WTC11 (cell line): ENCODE measurements at regions not wholly inside any gene's neighbourhood (a gene's known extent, or its start where the extent isn't known, plus 50 kb on each side); places are given as distances from the start of the nearest gene placed in this dataset.

Experiments used
- ATAC-seq: fragments of 200-7000 bp; cut with Tn5 transposase; 2 replicates; pipeline ENCODE4 v1.10.0; 2021; ENCODE audit warnings: mild to moderate bottlenecking, moderate library complexity
- CTCF ChIA-PET: fragments of 300-600 bp; sonication (Branson Sonifier 250); formaldehyde crosslinking; loops from one replicate; lab custom pipeline; 2021; ENCODE audit warnings: antibody characterized with exemption; lab: Charles Lee
- POLR2A ChIA-PET: fragments of 350-600 bp; sonication (Branson Sonifier 250); formaldehyde crosslinking; loops from one replicate; lab custom pipeline; 2021; ENCODE audit warnings: antibody characterized with exemption; lab: Charles Lee
- DNase-seq: peaks from one replicate; pipeline ENCODE4 v3.0.0; 2021; ENCODE audit warnings: low spot score
- H3K27ac Mint-ChIP-seq: 2 replicates; pipeline ENCODE4 v1.8.0; 2021; ENCODE audit warnings: mixed read lengths
- H3K27me3 Mint-ChIP-seq: 2 replicates; pipeline ENCODE4 v1.8.0; 2021; ENCODE audit warnings: low read depth, mild to moderate bottlenecking, moderate library complexity, mixed read lengths
- H3K36me3 Mint-ChIP-seq: 2 replicates; pipeline ENCODE4 v1.8.0; 2021; ENCODE audit warnings: mixed read lengths
- H3K4me1 Mint-ChIP-seq: 2 replicates; pipeline ENCODE4 v1.8.0; 2022; ENCODE audit warnings: mixed read lengths
- H3K4me3 Mint-ChIP-seq: 2 replicates; pipeline ENCODE4 v1.8.0; 2021; ENCODE audit warnings: mild to moderate bottlenecking, moderate library complexity, mixed read lengths
- H3K9me3 Mint-ChIP-seq: 2 replicates; pipeline ENCODE4 v1.8.0; 2021; ENCODE audit warnings: mixed read lengths
- AFF4 ChIP-seq: sonication (generic); formaldehyde crosslinking; IDR thresholded peaks from 2 replicates; pipeline ENCODE4 v1.8.1; 2023; ENCODE audit warnings: mild to moderate bottlenecking, missing genetic modification reagents, borderline replicate concordance
- FOXP1 ChIP-seq: sonication (generic); formaldehyde crosslinking; IDR thresholded peaks from 2 replicates; pipeline ENCODE4 v1.8.0; 2022; ENCODE audit warnings: missing genetic modification reagents, mild to moderate bottlenecking, moderate library complexity, borderline replicate concordance
- FOXP4 ChIP-seq: sonication (generic); formaldehyde crosslinking; IDR thresholded peaks from 2 replicates; pipeline ENCODE4 v1.8.0; 2022; ENCODE audit warnings: mild to moderate bottlenecking, missing genetic modification reagents
- HMGXB4 ChIP-seq: sonication (generic); formaldehyde crosslinking; IDR thresholded peaks from 2 replicates; pipeline ENCODE4 v1.8.1; 2023; ENCODE audit warnings: mild to moderate bottlenecking, moderate library complexity, missing genetic modification reagents
- IRF1 ChIP-seq: sonication (generic); formaldehyde crosslinking; IDR thresholded peaks from 2 replicates; pipeline ENCODE4 v1.8.0; 2023; ENCODE audit warnings: missing genetic modification reagents
- IRF2 ChIP-seq: sonication (generic); formaldehyde crosslinking; IDR thresholded peaks from 2 replicates; pipeline ENCODE4 v1.8.0; 2022; ENCODE audit warnings: low read depth, missing genetic modification reagents, borderline replicate concordance
- JUN ChIP-seq: sonication (generic); formaldehyde crosslinking; IDR thresholded peaks from 2 replicates; pipeline ENCODE4 v1.8.0; 2023; ENCODE audit warnings: mild to moderate bottlenecking, missing genetic modification reagents
- KAT7 ChIP-seq: sonication (generic); formaldehyde crosslinking; IDR thresholded peaks from 2 replicates; pipeline ENCODE4 v1.8.1; 2023; ENCODE audit warnings: missing genetic modification reagents, mild to moderate bottlenecking, borderline replicate concordance
- MLX ChIP-seq: sonication (generic); formaldehyde crosslinking; IDR thresholded peaks from 2 replicates; pipeline ENCODE4 v1.8.1; 2023; ENCODE audit warnings: mild to moderate bottlenecking, missing genetic modification reagents, moderate library complexity
- NFE2L1 ChIP-seq: sonication (generic); formaldehyde crosslinking; IDR thresholded peaks from 2 replicates; pipeline ENCODE4 v1.8.1; 2023; ENCODE audit warnings: missing genetic modification reagents
- NR1H2 ChIP-seq: sonication (generic); formaldehyde crosslinking; IDR thresholded peaks from 2 replicates; pipeline ENCODE4 v1.9.0; 2021; ENCODE audit warnings: mild to moderate bottlenecking, moderate library complexity, missing genetic modification reagents
- STAT6 ChIP-seq: sonication (generic); formaldehyde crosslinking; conservative IDR thresholded peaks from 2 replicates; pipeline ENCODE4 v1.8.1; 2023; ENCODE audit warnings: mild to moderate bottlenecking, low read depth, missing genetic modification reagents, moderate library complexity
- TEAD1 ChIP-seq: sonication (generic); formaldehyde crosslinking; IDR thresholded peaks from 2 replicates; pipeline ENCODE4 v1.8.0; 2022; ENCODE audit warnings: mild to moderate bottlenecking, missing genetic modification reagents
- TEAD4 ChIP-seq: sonication (generic); formaldehyde crosslinking; IDR thresholded peaks from 2 replicates; pipeline ENCODE4 v1.8.0; 2022; ENCODE audit warnings: mild to moderate bottlenecking, missing genetic modification reagents
- ZNF232 ChIP-seq: sonication (generic); formaldehyde crosslinking; IDR thresholded peaks from 2 replicates; pipeline ENCODE4 v1.8.0; 2022; ENCODE audit warnings: mild to moderate bottlenecking, missing genetic modification reagents
- ZNF671 ChIP-seq: fragments of 250-450 bp; sonication (Bioruptor Pico); IDR thresholded peaks from 2 replicates; pipeline ENCODE4 v1.8.0; 2021; ENCODE audit warnings: mild to moderate bottlenecking
- ZSCAN18 ChIP-seq: fragments of 250-450 bp; sonication (Bioruptor Pico); IDR thresholded peaks from 2 replicates; pipeline ENCODE4 v2.1.2; 2022; ENCODE audit warnings: mild to moderate bottlenecking, moderate library complexity

GRCh38 chr7:136290351-136290750, 313.2 kb upstream of the MTPN start:
- Mint-ChIP-seq H3K4me3 (no peak overlapping the region), H3K27me3 (no peaks in the 10 kb centered on the region), H3K27ac (no peak overlapping the region), H3K36me3 (no peaks in the 10 kb centered on the region)
- DNase-seq = no peak
- ChIA-PET POLR2A (no interaction called here), CTCF (no interaction called here)
- TF ChIP-seq FOXP4 (CRISPR knock-in tag) (no peak), TEAD1 (no peak), TEAD4 (no peak), ZSCAN18 (CRISPR knock-in tag) (no peak), AFF4 (CRISPR knock-in tag) (no peak), NR1H2 (CRISPR knock-in tag) (no peak), HMGXB4 (no peak), ZNF671 (no peak)
- TF ChIP-seq, all 79 proteins: peak for 0
- no peak for ATAC-seq
- Mint-ChIP-seq H3K4me1 (no peaks in the 10 kb centered on the region), H3K9me3 (no peaks in the 10 kb centered on the region)

GRCh38 chr7:136278057-136278456, 300.9 kb upstream of the MTPN start:
- ATAC-seq (no peak), DNase-seq (no peak)
- Mint-ChIP-seq H3K27ac (no peak overlapping the region), H3K36me3 (no peaks in the 10 kb centered on the region), H3K9me3 (no peaks in the 10 kb centered on the region), H3K4me3 (no peak overlapping the region), H3K27me3 (no peaks in the 10 kb centered on the region; the same call in 1 of the 2 replicates), H3K4me1 (no peaks in the 10 kb centered on the region)
- POLR2A ChIA-PET = no interaction called here
- no peak for TF ChIP-seq KAT7
- no peak for TF ChIP-seq IRF2
- TF ChIP-seq JUN (CRISPR knock-in tag) = no peak
- no peak for TF ChIP-seq MLX (CRISPR knock-in tag)
- no peak for TF ChIP-seq TEAD4
- no peak for TF ChIP-seq ZNF232 (CRISPR knock-in tag)
- no peak for TF ChIP-seq FOXP1 (CRISPR knock-in tag)
- no peak for TF ChIP-seq NFE2L1 (CRISPR knock-in tag)
- TF ChIP-seq STAT6 (CRISPR knock-in tag) = no peak
- TF ChIP-seq IRF1 (CRISPR knock-in tag) = no peak
- TF ChIP-seq TEAD1 = no peak
- CTCF ChIA-PET = no interaction called here
